ENCODE measurements at regions not wholly inside any gene's neighbourhood (a gene's known extent, or its start where the extent isn't known, plus 50 kb on each side); places are given as distances from the start of the nearest gene placed in this dataset.

DNA sequence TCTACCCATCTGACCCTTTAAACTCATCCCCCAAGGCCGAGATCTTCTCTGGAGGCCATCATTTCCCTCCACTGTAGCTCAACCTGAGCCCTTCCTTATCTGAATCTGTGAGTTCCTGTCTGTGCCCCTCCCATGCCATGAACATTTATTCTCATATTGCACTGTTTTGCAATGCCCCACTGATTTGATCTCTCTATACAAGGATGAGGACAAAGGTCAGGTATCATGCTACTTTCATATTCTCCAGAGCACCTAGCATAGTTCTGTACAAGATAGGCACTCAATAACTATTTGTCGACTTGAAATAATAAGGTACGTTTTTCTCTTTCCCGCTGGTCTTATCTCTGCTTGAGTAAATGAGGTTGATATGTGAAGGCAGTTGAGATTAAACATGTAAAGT lies 135.5 kb downstream of the KLF5 start:
- no peaks in the 10 kb centered on the region for H3K36me3 Mint-ChIP-seq (ENCODE audit: low read depth, unreplicated experiment)
- TF ChIP-seq, protein P1, sequence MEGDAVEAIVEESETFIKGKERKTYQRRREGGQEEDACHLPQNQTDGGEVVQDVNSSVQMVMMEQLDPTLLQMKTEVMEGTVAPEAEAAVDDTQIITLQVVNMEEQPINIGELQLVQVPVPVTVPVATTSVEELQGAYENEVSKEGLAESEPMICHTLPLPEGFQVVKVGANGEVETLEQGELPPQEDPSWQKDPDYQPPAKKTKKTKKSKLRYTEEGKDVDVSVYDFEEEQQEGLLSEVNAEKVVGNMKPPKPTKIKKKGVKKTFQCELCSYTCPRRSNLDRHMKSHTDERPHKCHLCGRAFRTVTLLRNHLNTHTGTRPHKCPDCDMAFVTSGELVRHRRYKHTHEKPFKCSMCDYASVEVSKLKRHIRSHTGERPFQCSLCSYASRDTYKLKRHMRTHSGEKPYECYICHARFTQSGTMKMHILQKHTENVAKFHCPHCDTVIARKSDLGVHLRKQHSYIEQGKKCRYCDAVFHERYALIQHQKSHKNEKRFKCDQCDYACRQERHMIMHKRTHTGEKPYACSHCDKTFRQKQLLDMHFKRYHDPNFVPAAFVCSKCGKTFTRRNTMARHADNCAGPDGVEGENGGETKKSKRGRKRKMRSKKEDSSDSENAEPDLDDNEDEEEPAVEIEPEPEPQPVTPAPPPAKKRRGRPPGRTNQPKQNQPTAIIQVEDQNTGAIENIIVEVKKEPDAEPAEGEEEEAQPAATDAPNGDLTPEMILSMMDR (IDR thresholded peaks at IDR 0.05; ENCODE audit: insufficient read depth, low read depth, low read length) = no peak
- no peak for TF ChIP-seq EZH2 (IDR thresholded peaks at IDR 0.05; ENCODE audit: insufficient read depth, low read length)

DNA sequence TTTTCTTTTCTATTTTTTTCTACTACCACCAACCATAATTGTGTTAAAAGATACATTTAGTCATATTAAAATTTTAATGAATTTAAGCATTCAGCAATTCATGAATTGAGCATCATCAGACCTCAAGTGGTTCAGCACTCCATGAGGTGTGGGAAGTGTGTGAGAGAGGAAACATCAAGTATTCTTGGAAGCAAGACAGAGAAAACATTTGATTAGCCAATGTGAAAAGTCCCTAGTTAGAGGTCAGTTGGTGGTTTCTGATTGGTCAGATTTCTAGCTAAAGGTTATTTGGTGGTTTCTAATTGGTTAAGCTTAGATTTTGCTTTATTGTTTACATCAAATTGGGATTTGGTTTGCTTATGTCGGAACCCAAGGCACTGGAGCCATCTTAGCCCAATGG lies 134.7 kb downstream of the KLF5 start:
- Histone ChIP-seq H3K9ac (ENCODE audit: low read length) (no peak overlapping the region), H3K27me3 (ENCODE audit: insufficient read depth, low read length) (no peaks in the 10 kb centered on the region), H4K20me1 (ENCODE audit: insufficient read depth, low read length) (no peaks in the 10 kb centered on the region), H2AFZ (ENCODE audit: low read depth, low read length) (no peak overlapping the region), H3K4me2 (ENCODE audit: low read length) (no peak overlapping the region), H3K36me3 (ENCODE audit: insufficient read depth, low read length) (no peaks in the 10 kb centered on the region), H3K4me3 (ENCODE audit: insufficient read depth, low read depth, low read length) (no peak overlapping the region), H3K4me1 (ENCODE audit: insufficient read depth, low read length) (no peaks in the 10 kb centered on the region), H3K9me3 (ENCODE audit: insufficient read depth, low read depth, low read length) (no peaks in the 10 kb centered on the region), H3K27ac (ENCODE audit: low read depth, low read length) (no peak overlapping the region), H3K79me2 (ENCODE audit: insufficient read depth, low read length) (no peaks in the 10 kb centered on the region)
- H3K27me3 Mint-ChIP-seq (ENCODE audit: low read depth, unreplicated experiment) = peaks cover 3% of the 10 kb centered on the region
- H3K27ac Mint-ChIP-seq (ENCODE audit: unreplicated experiment) = no peak overlapping the region
- H3K4me1 Mint-ChIP-seq (ENCODE audit: low read depth, unreplicated experiment) = no peaks in the 10 kb centered on the region
- H3K36me3 Mint-ChIP-seq (ENCODE audit: low read depth, unreplicated experiment) = no peaks in the 10 kb centered on the region
- no peak for FAIRE-seq
- no peak for TF ChIP-seq EZH2 (IDR thresholded peaks at IDR 0.05; ENCODE audit: insufficient read depth, low read length)
- TF ChIP-seq, protein P1 (IDR thresholded peaks at IDR 0.05; ENCODE audit: insufficient read depth, low read depth, low read length) = no peak
- no peak for DNase-seq (ENCODE audit: low read depth)
- no peaks in the 10 kb centered on the region for H3K9me3 Mint-ChIP-seq (ENCODE audit: unreplicated experiment)
- no peak overlapping the region for H3K4me3 Mint-ChIP-seq (ENCODE audit: unreplicated experiment)

More for the DNA sequence above, 135.5 kb downstream of the KLF5 start:
- no peak overlapping the region for H3K4me3 ChIP-seq (ENCODE audit: insufficient read depth, low read depth, low read length)
- Mint-ChIP-seq H3K4me3 (ENCODE audit: unreplicated experiment) (no peak overlapping the region), H3K27me3 (ENCODE audit: low read depth, unreplicated experiment) (peaks cover 3% of the 10 kb centered on the region), H3K27ac (ENCODE audit: unreplicated experiment) (no peak overlapping the region), H3K9me3 (ENCODE audit: unreplicated experiment) (no peaks in the 10 kb centered on the region), H3K4me1 (ENCODE audit: low read depth, unreplicated experiment) (no peaks in the 10 kb centered on the region)
- H3K36me3 ChIP-seq (ENCODE audit: insufficient read depth, low read length) = no peaks in the 10 kb centered on the region
- H3K4me2 ChIP-seq (ENCODE audit: low read length) = no peak overlapping the region
- no peak overlapping the region for H3K27ac ChIP-seq (ENCODE audit: low read depth, low read length)
- no peak for DNase-seq (ENCODE audit: low read depth)
- no peaks in the 10 kb centered on the region for H4K20me1 ChIP-seq (ENCODE audit: insufficient read depth, low read length)
- H3K9me3 ChIP-seq (ENCODE audit: insufficient read depth, low read depth, low read length) = no peaks in the 10 kb centered on the region
- no peaks in the 10 kb centered on the region for H3K4me1 ChIP-seq (ENCODE audit: insufficient read depth, low read length)
- H3K27me3 ChIP-seq (ENCODE audit: insufficient read depth, low read length) = no peaks in the 10 kb centered on the region
- no peak for FAIRE-seq
- no peak overlapping the region for H2AFZ ChIP-seq (ENCODE audit: low read depth, low read length)
- no peak overlapping the region for H3K9ac ChIP-seq (ENCODE audit: low read length)
- no peaks in the 10 kb centered on the region for H3K79me2 ChIP-seq (ENCODE audit: insufficient read depth, low read length)

DNA sequence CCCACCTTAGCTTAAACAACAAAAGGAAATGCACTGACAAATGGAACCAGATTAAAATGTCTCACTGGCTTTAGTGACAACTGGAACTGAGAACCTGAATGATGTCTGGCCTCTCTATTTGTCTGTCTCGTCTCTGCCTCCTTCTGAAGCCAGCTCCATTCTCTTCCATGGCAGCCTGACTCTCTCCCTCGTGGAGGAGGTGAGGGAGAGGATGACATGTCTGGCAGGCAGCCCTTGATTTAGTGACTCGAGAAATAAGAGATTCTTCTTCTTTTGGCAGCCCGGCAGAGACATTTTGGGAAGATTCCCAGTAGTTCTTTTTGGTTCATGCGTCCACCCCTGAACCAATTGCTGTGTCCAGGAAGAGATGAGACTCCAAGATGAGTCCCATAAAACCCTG lies 131.7 kb downstream of the KLF5 start:
- Histone ChIP-seq H3K9ac (ENCODE audit: low read length) (no peak overlapping the region), H3K27ac (ENCODE audit: low read depth, low read length) (no peak overlapping the region), H3K36me3 (ENCODE audit: insufficient read depth, low read length) (no peaks in the 10 kb centered on the region), H3K4me2 (ENCODE audit: low read length) (peak overlapping the region; percentile 60), H3K79me2 (ENCODE audit: insufficient read depth, low read length) (no peaks in the 10 kb centered on the region), H3K4me3 (ENCODE audit: insufficient read depth, low read depth, low read length) (no peak overlapping the region), H2AFZ (ENCODE audit: low read depth, low read length) (peak overlapping the region; percentile 35), H3K27me3 (ENCODE audit: insufficient read depth, low read length) (no peaks in the 10 kb centered on the region), H3K9me3 (ENCODE audit: insufficient read depth, low read depth, low read length) (no peaks in the 10 kb centered on the region), H3K4me1 (ENCODE audit: insufficient read depth, low read length) (peaks cover 7% of the 10 kb centered on the region), H4K20me1 (ENCODE audit: insufficient read depth, low read length) (no peaks in the 10 kb centered on the region)
- Mint-ChIP-seq H3K9me3 (ENCODE audit: unreplicated experiment) (no peaks in the 10 kb centered on the region), H3K36me3 (ENCODE audit: low read depth, unreplicated experiment) (no peaks in the 10 kb centered on the region), H3K4me1 (ENCODE audit: low read depth, unreplicated experiment) (no peaks in the 10 kb centered on the region), H3K27me3 (ENCODE audit: low read depth, unreplicated experiment) (peaks cover 3% of the 10 kb centered on the region), H3K4me3 (ENCODE audit: unreplicated experiment) (no peak overlapping the region), H3K27ac (ENCODE audit: unreplicated experiment) (no peak overlapping the region)
- TF ChIP-seq EZH2 (IDR thresholded peaks at IDR 0.05; ENCODE audit: insufficient read depth, low read length) = no peak
- TF ChIP-seq, protein P1 (IDR thresholded peaks at IDR 0.05; ENCODE audit: insufficient read depth, low read depth, low read length) = no peak
- no peak for FAIRE-seq
- DNase-seq (ENCODE audit: low read depth) = no peak
